Liver (tissue), 3 donors: ENCODE measurements at regions not wholly inside any gene's neighbourhood (a gene's known extent, or its start where the extent isn't known, plus 50 kb on each side); places are given as distances from the start of the nearest gene placed in this dataset.

Source experiments
- EGR1 ChIP-seq, 2 donors: IDR thresholded peaks; 2 replicates each; pipeline ENCODE4 v1.6.1; 2016 to 2018; ENCODE audit warnings: antibody characterized with exemption in 2 of 2, low read depth in 2 of 2
- JUND ChIP-seq, 2 donors: IDR thresholded peaks; 2 replicates each; pipeline ENCODE4 v1.6.1; 2016; ENCODE audit warnings: antibody characterized with exemption in 2 of 2
- RAD21 ChIP-seq, 2 donors: IDR thresholded peaks; 2 replicates each; pipeline ENCODE4 v1.6.1; 2016; ENCODE audit warnings: antibody characterized with exemption in 2 of 2, mild to moderate bottlenecking in 2 of 2
- YY1 ChIP-seq: IDR thresholded peaks from 2 replicates; pipeline ENCODE4 v1.6.1; 2016; ENCODE audit warnings: antibody characterized with exemption, mild to moderate bottlenecking
- ZBTB33 ChIP-seq: IDR thresholded peaks from 2 replicates; pipeline ENCODE4 v1.6.1; 2016; ENCODE audit warnings: antibody characterized with exemption
- TF ChIP-seq, protein P1 (sequence below): fragments of 150-350 bp; IDR thresholded peaks from 2 replicates; pipeline ENCODE4 v1.5.1; 2017; ENCODE audit warnings: improper control_type of control experiment, low read depth, low read length; ENCODE audit not compliant: missing input control
- donor health status: healthy.
- donor health status: healthy.

DNA sequence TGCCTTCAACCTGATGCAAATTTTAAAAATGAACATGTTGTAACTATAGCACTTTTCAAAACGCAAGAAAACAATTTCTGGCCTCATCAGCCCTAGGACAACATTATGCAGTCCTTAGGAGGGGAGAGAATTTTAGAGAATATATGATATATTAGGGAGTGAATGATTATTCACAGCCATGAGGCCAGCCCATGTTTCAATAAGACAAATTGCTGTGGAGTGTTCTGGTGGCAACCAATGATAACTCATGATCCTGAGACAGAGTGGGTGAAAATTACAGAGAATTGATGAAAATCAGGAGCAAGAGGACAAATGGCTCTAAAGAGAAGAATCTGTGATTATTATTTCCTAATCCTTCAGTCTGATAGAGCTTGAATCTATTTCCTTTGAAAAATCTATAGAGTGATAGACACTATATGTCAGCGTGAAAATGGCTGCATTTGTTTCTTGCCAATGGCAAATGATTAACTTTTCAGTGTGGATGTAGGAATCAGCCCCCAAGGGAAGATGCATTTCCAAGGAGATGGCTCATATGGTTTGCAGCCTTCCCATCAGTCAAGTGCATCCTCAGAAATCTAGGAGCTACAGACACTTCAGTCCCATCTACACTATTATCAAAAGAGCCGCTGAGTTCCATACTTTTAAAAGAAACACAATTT is 761.0 kb upstream of the ARRDC4 start:
- TF ChIP-seq, protein P1, sequence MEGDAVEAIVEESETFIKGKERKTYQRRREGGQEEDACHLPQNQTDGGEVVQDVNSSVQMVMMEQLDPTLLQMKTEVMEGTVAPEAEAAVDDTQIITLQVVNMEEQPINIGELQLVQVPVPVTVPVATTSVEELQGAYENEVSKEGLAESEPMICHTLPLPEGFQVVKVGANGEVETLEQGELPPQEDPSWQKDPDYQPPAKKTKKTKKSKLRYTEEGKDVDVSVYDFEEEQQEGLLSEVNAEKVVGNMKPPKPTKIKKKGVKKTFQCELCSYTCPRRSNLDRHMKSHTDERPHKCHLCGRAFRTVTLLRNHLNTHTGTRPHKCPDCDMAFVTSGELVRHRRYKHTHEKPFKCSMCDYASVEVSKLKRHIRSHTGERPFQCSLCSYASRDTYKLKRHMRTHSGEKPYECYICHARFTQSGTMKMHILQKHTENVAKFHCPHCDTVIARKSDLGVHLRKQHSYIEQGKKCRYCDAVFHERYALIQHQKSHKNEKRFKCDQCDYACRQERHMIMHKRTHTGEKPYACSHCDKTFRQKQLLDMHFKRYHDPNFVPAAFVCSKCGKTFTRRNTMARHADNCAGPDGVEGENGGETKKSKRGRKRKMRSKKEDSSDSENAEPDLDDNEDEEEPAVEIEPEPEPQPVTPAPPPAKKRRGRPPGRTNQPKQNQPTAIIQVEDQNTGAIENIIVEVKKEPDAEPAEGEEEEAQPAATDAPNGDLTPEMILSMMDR: no peak
- TF ChIP-seq RAD21 (IDR thresholded peaks at IDR 0.05) (no peak), ZBTB33 (no peak), JUND (IDR thresholded peaks at IDR 0.05) (no peak), EGR1 (IDR thresholded peaks at IDR 0.05; ENCODE audit: low read depth in 2 of 2) (no peak), YY1 (no peak)
